ENCODE measurements at regions not wholly inside any gene's neighbourhood (a gene's known extent, or its start where the extent isn't known, plus 50 kb on each side); places are given as distances from the start of the nearest gene placed in this dataset.

GRCh38 chr11:131129474-131129873, 213.2 kb upstream of the SNX19 start:
- no peak for DNase-seq

GRCh38 chr11:131135611-131136010, 219.3 kb upstream of the SNX19 start:
- DNase-seq: no peak

GRCh38 chr11:131136486-131136885, 220.2 kb upstream of the SNX19 start:
- no peak for DNase-seq

GRCh38 chr11:131137046-131137445, 220.8 kb upstream of the SNX19 start:
- DNase-seq: no peak

- DNase-seq: no peak
Observed at GRCh38 chr11:131138731-131139130, 222.5 kb upstream of the SNX19 start.

- DNase-seq: no peak
Observed at GRCh38 chr11:131145791-131146190, 224.6 kb upstream of the NTM start.

GRCh38 chr11:131146827-131147490, 223.5 kb upstream of the NTM start:
- DNase-seq: no peak

- no peak for DNase-seq
Observed at GRCh38 chr11:131154351-131154750, 216.1 kb upstream of the NTM start.

- no peak for DNase-seq
Observed at GRCh38 chr11:131157678-131158077, 212.7 kb upstream of the NTM start.

GRCh38 chr11:131160846-131161245, 209.6 kb upstream of the NTM start:
- DNase-seq: no peak

GRCh38 chr11:131163613-131164012, 206.8 kb upstream of the NTM start:
- DNase-seq: no peak

GRCh38 chr11:131165036-131165435, 205.4 kb upstream of the NTM start:
- no peak for DNase-seq

- no peak for DNase-seq
Observed at GRCh38 chr11:131168839-131169713, 201.3 kb upstream of the NTM start.

GRCh38 chr11:131172011-131172410, 198.4 kb upstream of the NTM start:
- no peak for DNase-seq

GRCh38 chr11:131178020-131178419, 192.4 kb upstream of the NTM start:
- DNase-seq: no peak

GRCh38 chr11:131178596-131178995, 191.8 kb upstream of the NTM start:
- no peak for DNase-seq

- no peak for DNase-seq
Observed at GRCh38 chr11:131179836-131180235, 190.6 kb upstream of the NTM start.

GRCh38 chr11:131185915-131186314, 184.5 kb upstream of the NTM start:
- DNase-seq: no peak

GRCh38 chr11:131186629-131187101, 183.8 kb upstream of the NTM start:
- no peak for DNase-seq

GRCh38 chr11:131190446-131190845, 180.0 kb upstream of the NTM start:
- DNase-seq: no peak

- no peak for DNase-seq
Observed at GRCh38 chr11:131191606-131192005, 178.8 kb upstream of the NTM start.

- DNase-seq: no peak
Observed at GRCh38 chr11:131192628-131193027, 177.8 kb upstream of the NTM start.

GRCh38 chr11:131193031-131193501, 177.3 kb upstream of the NTM start:
- DNase-seq: no peak

GRCh38 chr11:131194726-131195125, 175.7 kb upstream of the NTM start:
- no peak for DNase-seq
